ENCODE measurements at regions not wholly inside any gene's neighbourhood (a gene's known extent, or its start where the extent isn't known, plus 50 kb on each side); places are given as distances from the start of the nearest gene placed in this dataset.
"Not testable (repeated sequence)": the region's sequence is repeated elsewhere in the genome, so short reads cannot be mapped to it uniquely, and the experiment has no call there.

GRCh38 chr18:34942276-34942675 is 98.9 kb upstream of the MAPRE2 start:
- intact Hi-C loops (cut with DNase I): no loop called here
- no peak for ATAC-seq
- no peak for DNase-seq (ENCODE audit: missing footprints)

GRCh38 chr18:34942975-34943374 is 98.2 kb upstream of the MAPRE2 start:
- no peak for DNase-seq (ENCODE audit: missing footprints)
- no peak for ATAC-seq
- intact Hi-C loops (cut with DNase I): no loop called here

- ATAC-seq (no peak), DNase-seq (ENCODE audit: missing footprints) (no peak)
- intact Hi-C loops (cut with DNase I): no loop called here
Measured at GRCh38 chr18:34943587-34943986, 97.6 kb upstream of the MAPRE2 start.

- ATAC-seq (no peak), DNase-seq (ENCODE audit: missing footprints) (no peak)
- intact Hi-C loops (cut with DNase I): no loop called here
Measured at GRCh38 chr18:34947711-34948125, 93.5 kb upstream of the MAPRE2 start.

- DNase-seq (ENCODE audit: missing footprints): no peak
- intact Hi-C loops (cut with DNase I): no loop called here
- no peak for ATAC-seq
Measured at GRCh38 chr18:34951625-34952379, 89.4 kb upstream of the MAPRE2 start.

- intact Hi-C loops (cut with DNase I): no loop called here
- DNase-seq (ENCODE audit: missing footprints) (no peak), ATAC-seq (no peak)
Measured at GRCh38 chr18:34953212-34953611, 88.0 kb upstream of the MAPRE2 start.

GRCh38 chr18:34955494-34955893 is 85.7 kb upstream of the MAPRE2 start:
- intact Hi-C loops (cut with DNase I); DNase-seq (ENCODE audit: missing footprints); ATAC-seq: not testable (repeated sequence)

- intact Hi-C loops (cut with DNase I): no loop called here
- DNase-seq (ENCODE audit: missing footprints) (no peak), ATAC-seq (no peak)
Measured at GRCh38 chr18:34956663-34957062, 84.5 kb upstream of the MAPRE2 start.

GRCh38 chr18:34957119-34957863 is 83.9 kb upstream of the MAPRE2 start:
- ATAC-seq: no peak
- no peak for DNase-seq (ENCODE audit: missing footprints)
- intact Hi-C loops (cut with DNase I): no loop called here

- intact Hi-C loops (cut with DNase I): no loop called here
- ATAC-seq (no peak), DNase-seq (ENCODE audit: missing footprints) (no peak)
Measured at GRCh38 chr18:34957864-34958259, 83.4 kb upstream of the MAPRE2 start.

- no peak for ATAC-seq
- DNase-seq (ENCODE audit: missing footprints): no peak
- intact Hi-C loops (cut with DNase I): no loop called here
Measured at GRCh38 chr18:34959211-34959829, 81.9 kb upstream of the MAPRE2 start.

GRCh38 chr18:34959989-34960388 is 81.2 kb upstream of the MAPRE2 start:
- DNase-seq (ENCODE audit: missing footprints): no peak
- intact Hi-C loops (cut with DNase I): no loop called here
- ATAC-seq: no peak

GRCh38 chr18:34965108-34965507 is 76.1 kb upstream of the MAPRE2 start:
- intact Hi-C loops (cut with DNase I): no loop called here
- no peak for DNase-seq (ENCODE audit: missing footprints)
- ATAC-seq: no peak

- intact Hi-C loops (cut with DNase I): no loop called here
- ATAC-seq: no peak
Measured at GRCh38 chr18:34965566-34965965, 75.6 kb upstream of the MAPRE2 start.

GRCh38 chr18:34970106-34970505 is 71.1 kb upstream of the MAPRE2 start:
- DNase-seq (ENCODE audit: missing footprints) (no peak), ATAC-seq (no peak)
- intact Hi-C loops (cut with DNase I): no loop called here

More at GRCh38 chr18:34965566-34965965, 75.6 kb upstream of the MAPRE2 start:
- no peak for DNase-seq (ENCODE audit: missing footprints)

- DNase-seq (ENCODE audit: missing footprints): no peak
- intact Hi-C loops (cut with DNase I): no loop called here
Measured at GRCh38 chr18:34971313-34971712, 69.9 kb upstream of the MAPRE2 start.

GRCh38 chr18:34972765-34973414 is 68.3 kb upstream of the MAPRE2 start:
- intact Hi-C loops (cut with DNase I): no loop called here
- ATAC-seq: no peak

More at GRCh38 chr18:34971313-34971712, 69.9 kb upstream of the MAPRE2 start:
- no peak for ATAC-seq

GRCh38 chr18:34976123-34976522 is 65.1 kb upstream of the MAPRE2 start:
- DNase-seq (ENCODE audit: missing footprints): no peak
- ATAC-seq: no peak
- intact Hi-C loops (cut with DNase I): loop anchor here (5.0 kb wide), 1 partner anchor 94 kb away; no protein-coding TSS in a partner anchor

More at GRCh38 chr18:34972765-34973414, 68.3 kb upstream of the MAPRE2 start:
- no peak for DNase-seq (ENCODE audit: missing footprints)

GRCh38 chr18:34976534-34976898 is 64.7 kb upstream of the MAPRE2 start:
- ATAC-seq: no peak
- intact Hi-C loops (cut with DNase I): loop anchor here (5.0 kb wide), 1 partner anchor 94 kb away; no protein-coding TSS in a partner anchor
- peak; percentile 48 for DNase-seq (ENCODE audit: missing footprints)
